ENCODE measurements at regions not wholly inside any gene's neighbourhood (a gene's known extent, or its start where the extent isn't known, plus 50 kb on each side); places are given as distances from the start of the nearest gene placed in this dataset.
"Not testable (repeated sequence)": the region's sequence is repeated elsewhere in the genome, so short reads cannot be mapped to it uniquely, and the experiment has no call there.

DNA sequence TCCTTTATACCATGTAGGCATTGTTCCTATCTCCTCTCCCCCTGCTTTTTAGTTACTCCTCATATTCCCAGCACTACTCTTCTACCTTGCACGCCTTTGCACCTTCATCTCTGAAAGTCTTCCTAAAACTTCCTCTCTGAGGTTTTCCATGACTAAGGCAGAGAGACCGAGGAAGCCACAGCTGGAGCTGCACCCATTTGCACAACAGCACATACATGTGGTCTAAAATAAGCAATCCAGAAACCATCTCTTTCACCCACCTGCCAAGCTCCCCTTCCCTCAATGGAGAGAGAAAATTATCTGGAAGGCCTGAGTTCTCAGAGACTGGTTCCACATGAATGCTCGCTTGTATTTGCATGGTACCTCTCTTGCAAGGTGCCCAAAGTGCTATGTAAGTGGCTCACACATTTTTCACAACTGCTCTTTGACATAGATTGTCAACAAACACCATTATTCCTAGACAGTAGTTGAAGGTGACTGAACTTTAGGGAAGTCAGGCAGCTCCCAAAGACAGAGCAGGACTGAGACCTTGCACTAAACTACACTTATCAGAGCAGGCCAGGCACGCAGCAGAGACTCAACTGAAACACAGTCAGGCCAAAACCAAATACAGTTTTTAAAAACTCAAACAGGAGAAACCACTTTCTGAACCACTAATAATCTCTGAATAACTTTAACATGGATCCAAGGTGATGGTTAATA, 313.2 kb downstream of the TFAP2A start:
- ChIA-PET POLR2A (no interaction called here), CTCF (no interaction called here)
- Mint-ChIP-seq H3K4me3 (no peak overlapping the region), H3K9me3 (no peaks in the 10 kb centered on the region), H3K27me3 (no peaks in the 10 kb centered on the region), H3K36me3 (no peaks in the 10 kb centered on the region), H3K27ac (no peak overlapping the region), H3K4me1 (ENCODE audit: low read depth) (no peaks in the 10 kb centered on the region)
- no peak for DNase-seq
- intact Hi-C loops (cut with micrococcal nuclease) = no loop called here

DNA sequence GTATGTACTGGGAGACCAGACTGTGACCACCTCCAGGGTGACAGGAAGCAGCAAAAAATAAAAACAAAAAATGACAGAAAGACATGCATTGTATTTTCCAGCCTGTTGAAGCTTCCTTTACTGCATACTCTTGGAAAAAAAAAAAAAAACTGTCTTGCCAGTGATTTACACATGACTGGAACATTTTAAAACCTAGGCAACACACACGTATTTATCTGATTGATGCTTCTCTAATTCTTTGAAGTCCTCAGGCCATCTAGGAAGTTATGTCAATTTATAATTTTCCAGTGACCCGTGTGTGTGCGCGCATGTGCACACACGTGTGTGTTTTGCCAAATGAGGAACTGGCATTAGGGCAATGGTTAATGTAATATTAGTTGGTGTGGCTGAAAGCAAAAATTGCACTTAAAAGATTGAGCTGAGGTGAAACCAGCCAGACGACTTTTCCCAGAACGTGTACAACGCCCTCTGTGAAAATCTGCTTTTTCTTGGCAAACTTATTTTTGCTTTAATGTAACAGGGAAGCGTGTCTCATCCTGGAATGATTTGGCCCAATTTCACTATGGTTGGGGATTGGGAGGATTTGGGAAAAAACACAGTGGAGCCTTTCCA, 315.2 kb downstream of the TFAP2A start:
- CTCF ChIA-PET = no interaction called here
- POLR2A ChIA-PET = no interaction called here
- intact Hi-C loops (cut with micrococcal nuclease) = no loop called here
- no peak for DNase-seq
- peaks cover 4% of the 10 kb centered on the region for H3K9me3 Mint-ChIP-seq
- no peaks in the 10 kb centered on the region for H3K4me1 Mint-ChIP-seq (ENCODE audit: low read depth)
- no peak overlapping the region for H3K27ac Mint-ChIP-seq
- no peak overlapping the region for H3K4me3 Mint-ChIP-seq
- no peaks in the 10 kb centered on the region for H3K27me3 Mint-ChIP-seq
- H3K36me3 Mint-ChIP-seq = no peaks in the 10 kb centered on the region

DNA sequence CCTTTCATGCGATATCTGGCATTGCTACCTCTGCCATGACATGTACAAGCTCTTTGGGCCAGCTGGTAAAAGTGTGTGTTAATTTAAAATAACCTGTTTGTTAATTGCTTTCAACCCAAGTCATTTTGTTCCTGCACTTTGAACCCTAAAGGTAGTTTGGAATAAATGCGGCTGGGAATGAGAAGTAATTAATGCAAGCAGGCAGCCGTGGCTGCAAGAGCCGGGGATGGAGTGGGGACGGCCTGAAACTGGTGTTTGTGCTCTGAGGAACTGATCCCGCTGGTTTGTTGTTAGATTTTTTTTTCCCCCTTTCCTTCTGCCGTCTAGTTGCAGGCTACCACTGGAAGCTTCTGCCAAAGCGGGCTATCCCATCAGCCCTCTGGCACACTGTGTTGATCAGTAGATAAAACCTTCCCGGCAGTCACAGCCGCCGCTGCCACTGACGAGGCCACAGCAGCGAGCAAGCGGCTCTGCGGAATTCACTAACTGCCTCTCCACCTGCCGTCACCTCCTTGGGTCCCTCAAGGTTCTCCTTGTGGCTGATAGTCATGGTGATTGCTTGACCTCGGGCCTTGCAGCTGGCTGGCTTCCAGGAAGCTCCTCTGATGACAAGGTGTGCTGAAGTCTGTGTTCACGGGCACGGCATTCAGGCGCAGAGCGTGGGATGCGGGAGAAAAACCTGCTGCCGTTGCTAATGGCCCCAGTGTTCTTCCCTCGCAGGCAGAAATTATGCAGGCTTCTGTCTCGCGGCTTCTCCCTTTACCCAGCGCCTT, 315.9 kb downstream of the TFAP2A start:
- CTCF ChIA-PET = no interaction called here
- no peaks in the 10 kb centered on the region for H3K4me1 Mint-ChIP-seq (ENCODE audit: low read depth)
- no peak overlapping the region for H3K27ac Mint-ChIP-seq
- no peaks in the 10 kb centered on the region for H3K27me3 Mint-ChIP-seq
- DNase-seq = no peak
- H3K36me3 Mint-ChIP-seq = peaks cover 1% of the 10 kb centered on the region
- POLR2A ChIA-PET = no interaction called here
- peaks cover 8% of the 10 kb centered on the region for H3K9me3 Mint-ChIP-seq
- intact Hi-C loops (cut with micrococcal nuclease) = no loop called here
- no peak overlapping the region for H3K4me3 Mint-ChIP-seq

DNA sequence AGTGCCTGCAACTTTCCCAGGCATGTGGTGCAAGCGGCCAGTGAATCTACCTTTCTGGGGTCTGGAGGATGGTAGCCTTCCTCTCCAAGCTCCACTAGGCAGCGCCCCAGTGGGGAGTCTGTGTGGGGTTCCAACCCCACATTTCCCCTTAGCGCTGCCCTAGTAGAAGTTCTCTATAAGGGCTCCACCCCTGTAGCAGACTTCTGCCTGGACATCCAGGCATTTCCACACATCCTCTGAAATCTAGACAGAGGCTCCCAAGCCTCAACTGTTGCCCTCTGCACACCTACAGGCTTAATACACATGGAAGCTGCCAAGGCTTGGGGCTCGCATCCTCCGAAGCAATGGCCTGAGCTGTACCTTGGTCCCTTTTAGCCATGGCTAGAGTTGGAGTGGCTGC, 321.6 kb downstream of the TFAP2A start:
- intact Hi-C loops (cut with micrococcal nuclease) = no loop called here
- Mint-ChIP-seq H3K36me3 (peaks cover 3% of the 10 kb centered on the region), H3K27me3 (no peaks in the 10 kb centered on the region), H3K4me1 (ENCODE audit: low read depth) (no peaks in the 10 kb centered on the region), H3K27ac (no peak overlapping the region), H3K9me3 (peaks cover 23% of the 10 kb centered on the region), H3K4me3 (no peak overlapping the region)
- POLR2A ChIA-PET = no interaction called here
- no peak for DNase-seq
- CTCF ChIA-PET = no interaction called here

GRCh38 chr6:10084111-10084986, 330.5 kb downstream of the TFAP2A start:
- DNase-seq = no peak
- ChIA-PET CTCF (no interaction called here), POLR2A (no interaction called here)
- no peak overlapping the region for H3K27ac Mint-ChIP-seq
- no peaks in the 10 kb centered on the region for H3K9me3 Mint-ChIP-seq
- no peaks in the 10 kb centered on the region for H3K4me1 Mint-ChIP-seq (ENCODE audit: low read depth)
- no peak overlapping the region for H3K4me3 Mint-ChIP-seq
- no peaks in the 10 kb centered on the region for H3K27me3 Mint-ChIP-seq
- no peaks in the 10 kb centered on the region for H3K36me3 Mint-ChIP-seq
- intact Hi-C loops (cut with micrococcal nuclease) = no loop called here

GRCh38 chr6:10082385-10082784, 332.5 kb downstream of the TFAP2A start:
- no peak overlapping the region for H3K4me3 Mint-ChIP-seq
- ChIA-PET CTCF (interaction anchor here (0.7 kb wide), 1 partner anchor 232 kb away, joined by 3 read pairs; no protein-coding TSS in a partner anchor), POLR2A (no interaction called here)
- H3K9me3 Mint-ChIP-seq = no peaks in the 10 kb centered on the region
- H3K27ac Mint-ChIP-seq = no peak overlapping the region
- intact Hi-C loops (cut with micrococcal nuclease) = no loop called here
- H3K36me3 Mint-ChIP-seq = no peaks in the 10 kb centered on the region
- no peaks in the 10 kb centered on the region for H3K27me3 Mint-ChIP-seq
- no peaks in the 10 kb centered on the region for H3K4me1 Mint-ChIP-seq (ENCODE audit: low read depth)
- no peak for DNase-seq

- no peaks in the 10 kb centered on the region for H3K9me3 Mint-ChIP-seq
- no peak overlapping the region for H3K4me3 Mint-ChIP-seq
- no peak for DNase-seq
- ChIA-PET CTCF (no interaction called here), POLR2A (no interaction called here)
- no peak overlapping the region for H3K27ac Mint-ChIP-seq
- no peaks in the 10 kb centered on the region for H3K36me3 Mint-ChIP-seq
- H3K4me1 Mint-ChIP-seq (ENCODE audit: low read depth) = no peaks in the 10 kb centered on the region
- no peaks in the 10 kb centered on the region for H3K27me3 Mint-ChIP-seq
- intact Hi-C loops (cut with micrococcal nuclease) = no loop called here
Observed at GRCh38 chr6:10081957-10082356, 332.9 kb downstream of the TFAP2A start.

GRCh38 chr6:10081075-10081474, 333.8 kb downstream of the TFAP2A start:
- CTCF ChIA-PET = no interaction called here
- Mint-ChIP-seq H3K36me3 (no peaks in the 10 kb centered on the region), H3K4me3 (no peak overlapping the region), H3K27me3 (no peaks in the 10 kb centered on the region), H3K9me3 (no peaks in the 10 kb centered on the region), H3K4me1 (ENCODE audit: low read depth) (no peaks in the 10 kb centered on the region), H3K27ac (no peak overlapping the region)
- intact Hi-C loops (cut with micrococcal nuclease) = no loop called here
- no peak for DNase-seq
- POLR2A ChIA-PET = no interaction called here

DNA sequence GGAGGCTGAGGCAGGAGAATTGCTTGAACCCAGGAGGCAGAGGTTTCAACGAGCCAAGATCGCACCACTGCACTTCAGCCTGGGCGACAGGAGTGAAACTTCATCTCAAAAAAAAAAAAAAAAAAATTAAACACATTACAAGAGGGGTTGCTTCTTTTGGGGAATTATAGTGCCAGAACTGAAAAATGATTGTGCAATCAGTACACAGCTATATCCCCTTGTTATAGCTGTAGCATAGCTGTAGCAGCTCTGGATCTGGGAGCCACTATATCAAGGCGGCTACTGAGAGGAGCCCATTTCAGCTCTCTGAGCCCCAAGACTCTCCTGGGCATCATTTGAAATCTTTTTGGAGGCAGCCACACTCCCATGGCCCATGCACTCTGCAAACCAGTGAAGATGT, 334.3 kb downstream of the TFAP2A start:
- Mint-ChIP-seq H3K27me3 (no peaks in the 10 kb centered on the region), H3K9me3 (no peaks in the 10 kb centered on the region), H3K36me3 (no peaks in the 10 kb centered on the region), H3K27ac (no peak overlapping the region), H3K4me1 (ENCODE audit: low read depth) (no peaks in the 10 kb centered on the region), H3K4me3 (no peak overlapping the region)
- no peak for DNase-seq
- CTCF ChIA-PET = no interaction called here
- POLR2A ChIA-PET = no interaction called here
- intact Hi-C loops (cut with micrococcal nuclease) = no loop called here

- DNase-seq = no peak
- Mint-ChIP-seq H3K9me3 (peaks cover 3% of the 10 kb centered on the region), H3K27me3 (no peaks in the 10 kb centered on the region), H3K4me3 (no peak overlapping the region), H3K36me3 (no peaks in the 10 kb centered on the region), H3K4me1 (ENCODE audit: low read depth) (no peaks in the 10 kb centered on the region), H3K27ac (no peak overlapping the region)
- ChIA-PET POLR2A (no interaction called here), CTCF (no interaction called here)
- intact Hi-C loops (cut with micrococcal nuclease) = no loop called here
Observed at GRCh38 chr6:10078581-10078980, 336.3 kb downstream of the TFAP2A start.

GRCh38 chr6:10074726-10075125, 340.1 kb downstream of the TFAP2A start:
- CTCF ChIA-PET = interaction anchor here (0.7 kb wide), 1 partner anchor 226 kb away, joined by 3 read pairs; no protein-coding TSS in a partner anchor
- H3K27ac Mint-ChIP-seq; H3K4me1 Mint-ChIP-seq (ENCODE audit: low read depth); H3K9me3 Mint-ChIP-seq; POLR2A ChIA-PET; intact Hi-C loops (cut with micrococcal nuclease); DNase-seq; H3K36me3 Mint-ChIP-seq; H3K27me3 Mint-ChIP-seq; H3K4me3 Mint-ChIP-seq: not testable (repeated sequence)

GRCh38 chr6:10073341-10073740, 341.5 kb downstream of the TFAP2A start:
- no peak for DNase-seq
- POLR2A ChIA-PET = no interaction called here
- Mint-ChIP-seq H3K4me1 (ENCODE audit: low read depth) (no peaks in the 10 kb centered on the region), H3K9me3 (peaks cover 4% of the 10 kb centered on the region), H3K36me3 (no peaks in the 10 kb centered on the region), H3K27ac (no peak overlapping the region), H3K27me3 (no peaks in the 10 kb centered on the region), H3K4me3 (no peak overlapping the region)
- intact Hi-C loops (cut with micrococcal nuclease) = no loop called here
- CTCF ChIA-PET = no interaction called here

Measured in activated CD4-positive, alpha-beta memory T cell treated with anti-CD3 and anti-CD28 coated beads for 36 hours (primary cell).